ENCODE measurements at regions not wholly inside any gene's neighbourhood (a gene's known extent, or its start where the extent isn't known, plus 50 kb on each side); places are given as distances from the start of the nearest gene placed in this dataset.

- no peak overlapping the region for H3K4me3 Mint-ChIP-seq
- no peak for DNase-seq
- H3K27ac Mint-ChIP-seq: peak overlapping the region; percentile 64
- H3K4me1 Mint-ChIP-seq: peaks cover 61% of the 10 kb centered on the region
- TF ChIP-seq, protein P1, sequence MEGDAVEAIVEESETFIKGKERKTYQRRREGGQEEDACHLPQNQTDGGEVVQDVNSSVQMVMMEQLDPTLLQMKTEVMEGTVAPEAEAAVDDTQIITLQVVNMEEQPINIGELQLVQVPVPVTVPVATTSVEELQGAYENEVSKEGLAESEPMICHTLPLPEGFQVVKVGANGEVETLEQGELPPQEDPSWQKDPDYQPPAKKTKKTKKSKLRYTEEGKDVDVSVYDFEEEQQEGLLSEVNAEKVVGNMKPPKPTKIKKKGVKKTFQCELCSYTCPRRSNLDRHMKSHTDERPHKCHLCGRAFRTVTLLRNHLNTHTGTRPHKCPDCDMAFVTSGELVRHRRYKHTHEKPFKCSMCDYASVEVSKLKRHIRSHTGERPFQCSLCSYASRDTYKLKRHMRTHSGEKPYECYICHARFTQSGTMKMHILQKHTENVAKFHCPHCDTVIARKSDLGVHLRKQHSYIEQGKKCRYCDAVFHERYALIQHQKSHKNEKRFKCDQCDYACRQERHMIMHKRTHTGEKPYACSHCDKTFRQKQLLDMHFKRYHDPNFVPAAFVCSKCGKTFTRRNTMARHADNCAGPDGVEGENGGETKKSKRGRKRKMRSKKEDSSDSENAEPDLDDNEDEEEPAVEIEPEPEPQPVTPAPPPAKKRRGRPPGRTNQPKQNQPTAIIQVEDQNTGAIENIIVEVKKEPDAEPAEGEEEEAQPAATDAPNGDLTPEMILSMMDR (IDR thresholded peaks at IDR 0.05): no peak
- H3K9me3 Mint-ChIP-seq: no peaks in the 10 kb centered on the region
- H3K36me3 Mint-ChIP-seq (ENCODE audit: low read depth): no peaks in the 10 kb centered on the region
- peaks cover 3% of the 10 kb centered on the region for H3K27me3 Mint-ChIP-seq (ENCODE audit: low read depth, poor library complexity)
Observed at GRCh38 chr3:124258057-124258500, 266.2 kb upstream of the ROPN1 start.

DNA sequence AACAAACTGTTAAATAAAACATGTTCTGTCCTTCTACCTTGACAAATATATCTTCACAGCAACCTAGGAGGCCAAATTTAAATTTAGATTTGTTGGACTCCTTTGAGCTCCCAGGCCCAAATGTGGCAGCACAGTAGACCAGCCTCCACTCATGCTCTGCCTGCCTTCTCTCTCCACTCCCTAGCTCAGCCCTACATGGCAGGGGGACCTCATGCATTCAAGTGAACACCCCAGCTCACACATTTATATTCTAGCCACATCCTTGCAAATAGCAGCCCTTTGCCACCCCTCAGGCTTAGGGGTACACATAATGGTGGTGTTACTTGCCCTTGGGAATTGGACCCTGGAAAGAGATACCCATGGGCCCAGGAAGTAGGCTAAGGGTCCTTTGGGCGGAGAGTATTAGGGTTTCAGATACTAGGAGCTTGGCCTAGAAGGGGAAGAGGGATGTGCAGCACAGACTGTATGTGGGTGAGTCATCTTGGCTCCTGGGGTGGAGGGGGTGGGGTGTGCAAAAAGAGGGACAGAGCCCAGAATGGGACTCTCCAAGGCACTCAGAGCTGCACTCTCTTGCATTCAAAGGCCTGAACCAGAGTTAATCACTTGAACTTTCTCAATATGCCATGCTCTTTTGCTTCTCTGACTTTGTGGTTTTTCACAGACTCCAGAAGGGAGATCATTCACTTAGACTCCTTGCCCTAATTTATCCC is 268.4 kb upstream of the ROPN1 start:
- peaks cover 11% of the 10 kb centered on the region for H3K36me3 Mint-ChIP-seq (ENCODE audit: low read depth)
- peaks cover 3% of the 10 kb centered on the region for H3K27me3 Mint-ChIP-seq (ENCODE audit: low read depth, poor library complexity)
- H3K9me3 Mint-ChIP-seq: no peaks in the 10 kb centered on the region
- no peak overlapping the region for H3K4me3 Mint-ChIP-seq
- TF ChIP-seq, protein P1 (IDR thresholded peaks at IDR 0.05): no peak
- H3K27ac Mint-ChIP-seq: peak overlapping the region; percentile 77
- DNase-seq: no peak
- H3K4me1 Mint-ChIP-seq: peaks cover 71% of the 10 kb centered on the region

GRCh38 chr3:124261306-124261705 is 269.4 kb upstream of the ROPN1 start:
- H3K9me3 Mint-ChIP-seq: no peaks in the 10 kb centered on the region
- no peaks in the 10 kb centered on the region for H3K27me3 Mint-ChIP-seq (ENCODE audit: low read depth, poor library complexity)
- H3K4me3 Mint-ChIP-seq: no peak overlapping the region
- no peak for DNase-seq
- peaks cover 11% of the 10 kb centered on the region for H3K36me3 Mint-ChIP-seq (ENCODE audit: low read depth)
- H3K27ac Mint-ChIP-seq: peak overlapping the region; percentile 22
- TF ChIP-seq, protein P1 (IDR thresholded peaks at IDR 0.05): no peak
- H3K4me1 Mint-ChIP-seq: peaks cover 68% of the 10 kb centered on the region

- Mint-ChIP-seq H3K4me3 (no peak overlapping the region), H3K9me3 (no peaks in the 10 kb centered on the region), H3K4me1 (peaks cover 68% of the 10 kb centered on the region), H3K27me3 (ENCODE audit: low read depth, poor library complexity) (no peaks in the 10 kb centered on the region), H3K27ac (no peak overlapping the region), H3K36me3 (ENCODE audit: low read depth) (peaks cover 11% of the 10 kb centered on the region)
- DNase-seq: no peak
- TF ChIP-seq, protein P1 (IDR thresholded peaks at IDR 0.05): no peak
Observed at GRCh38 chr3:124263168-124263567, 271.2 kb upstream of the ROPN1 start.

DNA sequence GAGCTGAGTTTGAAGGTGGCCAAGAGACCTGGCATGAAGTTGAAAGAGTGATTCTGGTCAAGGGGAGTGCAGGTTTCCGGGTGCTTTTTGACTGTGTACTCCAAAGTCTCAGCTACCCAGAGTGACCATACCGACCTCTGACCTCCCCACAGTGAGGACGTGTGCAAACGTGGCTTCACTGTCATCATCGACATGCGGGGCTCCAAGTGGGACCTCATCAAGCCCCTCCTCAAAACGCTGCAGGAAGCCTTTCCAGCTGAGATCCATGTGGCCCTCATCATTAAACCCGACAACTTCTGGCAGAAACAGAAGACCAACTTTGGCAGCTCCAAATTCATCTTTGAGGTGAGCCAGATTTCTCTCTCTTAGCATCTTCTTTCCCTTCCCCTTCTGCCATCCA is 272.4 kb upstream of the ROPN1 start:
- H3K27ac Mint-ChIP-seq: no peak overlapping the region
- no peaks in the 10 kb centered on the region for H3K9me3 Mint-ChIP-seq
- peaks cover 11% of the 10 kb centered on the region for H3K36me3 Mint-ChIP-seq (ENCODE audit: low read depth)
- H3K27me3 Mint-ChIP-seq (ENCODE audit: low read depth, poor library complexity): no peaks in the 10 kb centered on the region
- peaks cover 76% of the 10 kb centered on the region for H3K4me1 Mint-ChIP-seq
- DNase-seq: no peak
- no peak overlapping the region for H3K4me3 Mint-ChIP-seq
- TF ChIP-seq, protein P1 (IDR thresholded peaks at IDR 0.05): no peak

GRCh38 chr3:124266487-124266886 is 274.6 kb upstream of the ROPN1 start:
- Mint-ChIP-seq H3K4me3 (no peak overlapping the region), H3K36me3 (ENCODE audit: low read depth) (peaks cover 11% of the 10 kb centered on the region), H3K9me3 (no peaks in the 10 kb centered on the region), H3K27ac (peak overlapping the region; percentile 37), H3K27me3 (ENCODE audit: low read depth, poor library complexity) (no peaks in the 10 kb centered on the region), H3K4me1 (peaks cover 67% of the 10 kb centered on the region)
- TF ChIP-seq, protein P1 (IDR thresholded peaks at IDR 0.05): no peak
- no peak for DNase-seq

All from nephron progenitor cell (in vitro differentiated cells).